Trophoblast cell (in vitro differentiated cells and primary cell): ENCODE measurements at regions not wholly inside any gene's neighbourhood (a gene's known extent, or its start where the extent isn't known, plus 50 kb on each side); places are given as distances from the start of the nearest gene placed in this dataset.

Experiments used
- DNase-seq, 2 donors: peaks; one replicate each; pipeline ENCODE4 v3.0.0-alpha.2; 2016
- H2AFZ ChIP-seq: 2 replicates; pipeline ENCODE4 v1.6.1; 2013; ENCODE audit warnings: low read length, moderate library complexity, mild to moderate bottlenecking; ENCODE audit not compliant: insufficient read depth, poor library complexity
- H2AK5ac ChIP-seq: 2 replicates; pipeline ENCODE4 v1.6.1; 2013; ENCODE audit warnings: mild to moderate bottlenecking, low read length
- H2BK120ac ChIP-seq: 2 replicates; pipeline ENCODE4 v1.6.1; 2013; ENCODE audit warnings: low read length, mild to moderate bottlenecking, moderate library complexity; ENCODE audit not compliant: insufficient read depth, poor library complexity
- H2BK12ac ChIP-seq: 2 replicates; pipeline ENCODE4 v1.6.1; 2013; ENCODE audit warnings: mild to moderate bottlenecking, low read length, moderate library complexity
- H2BK5ac ChIP-seq: 2 replicates; pipeline ENCODE4 v1.6.1; 2013; ENCODE audit warnings: low read length, low read depth, moderate library complexity, mild to moderate bottlenecking; ENCODE audit not compliant: poor library complexity
- H3K14ac ChIP-seq: 2 replicates; pipeline ENCODE4 v1.6.1; 2013; ENCODE audit warnings: mild to moderate bottlenecking, low read length
- H3K18ac ChIP-seq: 2 replicates; pipeline ENCODE4 v1.6.1; 2013; ENCODE audit warnings: mild to moderate bottlenecking, low read length
- H3K23ac ChIP-seq: 2 replicates; pipeline ENCODE4 v1.6.1; 2013; ENCODE audit warnings: low read length
- H3K27ac ChIP-seq: 2 replicates; pipeline ENCODE4 v1.5.1; 2013; ENCODE audit warnings: low read depth, mild to moderate bottlenecking, inconsistent platforms, low read length, moderate library complexity
- H3K27me3 ChIP-seq: 2 replicates; pipeline ENCODE4 v1.6.1; 2013; ENCODE audit warnings: inconsistent platforms, mild to moderate bottlenecking, low read length, moderate library complexity; ENCODE audit not compliant: insufficient read depth
- H3K36me3 ChIP-seq, 2 experiments: 1 replicate in 1 of 2; 2 replicates in 1 of 2; pipeline ENCODE4 v1.6.1; 2013; ENCODE audit warnings: low read length in 2 of 2, mild to moderate bottlenecking in 2 of 2, moderate library complexity in 1 of 2; ENCODE audit not compliant: insufficient read depth in 2 of 2, control insufficient read depth in 1 of 2
- H3K4ac ChIP-seq: 2 replicates; pipeline ENCODE4 v1.6.1; 2013; ENCODE audit warnings: low read depth, mild to moderate bottlenecking, low read length, moderate library complexity
- H3K4me1 ChIP-seq, 2 experiments: 1 replicate in 1 of 2; 2 replicates in 1 of 2; pipeline ENCODE4 v1.6.1; 2013; ENCODE audit warnings: low read length in 2 of 2, mild to moderate bottlenecking in 2 of 2, moderate library complexity in 1 of 2; ENCODE audit not compliant: insufficient read depth in 2 of 2, control insufficient read depth in 1 of 2
- H3K4me2 ChIP-seq: 2 replicates; pipeline ENCODE4 v1.6.1; 2013; ENCODE audit warnings: inconsistent platforms, mild to moderate bottlenecking, low read length, moderate library complexity
- H3K4me3 ChIP-seq: 2 replicates; pipeline ENCODE4 v1.5.1; 2013; ENCODE audit warnings: mild to moderate bottlenecking, low read depth, low read length, inconsistent platforms
- H3K79me1 ChIP-seq: one replicate; pipeline ENCODE4 v1.6.1; 2013; ENCODE audit warnings: low read length
- H3K79me2 ChIP-seq: 2 replicates; pipeline ENCODE4 v1.6.1; 2013; ENCODE audit warnings: low read length, mild to moderate bottlenecking; ENCODE audit not compliant: control insufficient read depth, insufficient read depth, poor library complexity
- H3K9ac ChIP-seq: 2 replicates; pipeline ENCODE4 v1.6.1; 2013; ENCODE audit warnings: mild to moderate bottlenecking, low read length
- H3K9me3 ChIP-seq: 2 replicates; pipeline ENCODE4 v1.6.1; 2013; ENCODE audit warnings: low read depth, mild to moderate bottlenecking, control low read depth, inconsistent platforms, low read length; ENCODE audit not compliant: insufficient read depth
- H4K12ac ChIP-seq: 2 replicates; pipeline ENCODE4 v1.6.1; 2013; ENCODE audit warnings: low read depth, mild to moderate bottlenecking, low read length, moderate library complexity
- H4K8ac ChIP-seq: 2 replicates; pipeline ENCODE4 v1.6.1; 2013; ENCODE audit warnings: low read depth, mild to moderate bottlenecking, low read length, moderate library complexity
- H4K91ac ChIP-seq: one replicate; pipeline ENCODE4 v1.6.1; 2013; ENCODE audit warnings: low read depth, mild to moderate bottlenecking, low read length, moderate library complexity
- WGBS: extraction: QIAGEN DNeasy Blood & Tissue Kit; methylation state at CpG from one replicate; pipeline ENCODE4 v1.1.7; 2013; ENCODE audit warnings: missing lambda C conversion rate; ENCODE audit not compliant: insufficient read length, insufficient coverage; ENCODE audit errors: extremely low coverage; 5-methylcytosine and 5-hydroxymethylcytosine counted together

- no peaks in the 10 kb centered on the region for H3K27me3 ChIP-seq
These were observed 323.3 kb downstream of the AJAP1 start for GRCh38 chr1:4977701-4978100.

DNA sequence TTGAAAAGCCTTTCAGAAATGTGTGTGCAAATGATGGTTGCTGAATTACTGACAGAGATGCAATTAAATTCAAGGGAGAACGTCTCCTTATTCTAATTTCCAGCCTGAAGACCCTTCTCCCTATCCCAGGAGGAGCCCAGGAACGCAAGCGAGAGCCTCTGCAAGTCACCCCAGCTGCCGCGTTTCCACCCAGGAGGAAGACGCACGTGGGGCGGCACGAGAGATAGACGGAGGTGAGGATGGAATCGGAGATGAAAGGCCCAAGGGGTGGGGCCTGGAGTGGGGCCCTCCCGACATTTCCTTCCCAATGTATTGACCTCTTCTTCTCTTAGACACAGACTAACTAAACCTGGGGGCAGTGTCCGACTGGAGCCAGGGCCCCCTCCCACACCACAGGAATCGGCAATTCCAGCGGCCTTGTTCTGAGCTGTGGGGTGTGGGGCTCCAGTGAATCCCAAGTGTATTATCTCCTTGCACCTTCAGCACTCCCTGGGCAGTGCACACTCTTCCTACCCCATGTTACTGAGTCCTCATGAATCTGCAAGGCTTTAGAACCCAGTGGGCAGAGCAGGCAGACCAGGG lies 322.5 kb downstream of the AJAP1 start:
- Histone ChIP-seq H2BK5ac (no peak overlapping the region), H3K9me3 (no peaks in the 10 kb centered on the region), H2BK12ac (no peak overlapping the region), H2AK5ac (no peak overlapping the region), H3K18ac (no peak overlapping the region), H3K79me1 (no peaks in the 10 kb centered on the region), H3K36me3 (no peaks in the 10 kb centered on the region), H3K79me2 (no peaks in the 10 kb centered on the region), H3K9ac (no peak overlapping the region), H3K4me3 (no peak overlapping the region), H3K4me1 (no peaks in the 10 kb centered on the region), H4K8ac (no peak overlapping the region), H2BK120ac (no peak overlapping the region), H3K4me2 (no peak overlapping the region), H3K27ac (no peak overlapping the region), H3K27me3 (no peaks in the 10 kb centered on the region), H4K12ac (no peak overlapping the region), H3K14ac (no peak overlapping the region), H2AFZ (no peak overlapping the region), H4K91ac (no peak overlapping the region), H3K4ac (no peak overlapping the region), H3K23ac (no peak overlapping the region)
- no CpG with 5 or more reads among the region's 15 CpGs for WGBS
- DNase-seq = no peak

More at GRCh38 chr1:4977701-4978100, 323.3 kb downstream of the AJAP1 start:
- Histone ChIP-seq H3K4me1 (no peaks in the 10 kb centered on the region), H3K23ac (no peak overlapping the region), H2AK5ac (no peak overlapping the region), H2AFZ (no peak overlapping the region), H3K79me2 (no peaks in the 10 kb centered on the region), H3K27ac (no peak overlapping the region), H2BK120ac (no peak overlapping the region), H2BK5ac (no peak overlapping the region), H3K4ac (no peak overlapping the region), H3K9me3 (no peaks in the 10 kb centered on the region), H4K8ac (no peak overlapping the region), H4K12ac (no peak overlapping the region), H3K4me2 (no peak overlapping the region), H4K91ac (no peak overlapping the region), H3K4me3 (no peak overlapping the region), H3K79me1 (no peaks in the 10 kb centered on the region), H2BK12ac (no peak overlapping the region), H3K18ac (no peak overlapping the region), H3K14ac (no peak overlapping the region), H3K36me3 (no peaks in the 10 kb centered on the region), H3K9ac (no peak overlapping the region)
- no CpG with 5 or more reads among the region's 11 CpGs for WGBS
- no peak for DNase-seq

DNA sequence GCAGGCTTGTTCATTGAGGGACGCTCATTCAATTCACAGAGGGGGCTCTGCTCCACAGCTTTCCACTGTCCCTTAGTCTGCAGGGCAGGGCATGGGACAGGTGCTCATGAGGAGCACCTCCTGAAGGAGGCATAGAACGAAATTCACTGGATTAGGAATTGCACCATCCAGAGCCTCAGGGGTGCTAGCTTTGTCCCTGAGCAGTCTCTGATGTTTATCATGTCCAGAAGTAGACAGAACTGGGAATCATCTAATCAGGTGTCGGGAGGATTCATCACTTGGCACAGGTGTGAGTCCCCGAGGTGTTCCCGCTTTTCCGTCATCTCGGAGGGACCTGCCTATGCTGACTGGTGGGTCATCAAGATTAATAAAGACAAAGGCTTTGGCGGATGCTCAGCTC lies 321.4 kb downstream of the AJAP1 start:
- Histone ChIP-seq H3K4me2 (no peak overlapping the region), H3K4me1 (no peaks in the 10 kb centered on the region), H3K4ac (no peak overlapping the region), H3K79me1 (no peaks in the 10 kb centered on the region), H3K36me3 (no peaks in the 10 kb centered on the region), H2AFZ (no peak overlapping the region), H3K27ac (no peak overlapping the region), H3K9ac (no peak overlapping the region), H4K8ac (no peak overlapping the region), H3K23ac (no peak overlapping the region), H3K4me3 (no peak overlapping the region), H3K27me3 (no peaks in the 10 kb centered on the region), H2AK5ac (no peak overlapping the region), H3K14ac (no peak overlapping the region), H3K18ac (no peak overlapping the region), H2BK5ac (no peak overlapping the region), H3K9me3 (no peaks in the 10 kb centered on the region), H3K79me2 (no peaks in the 10 kb centered on the region), H2BK12ac (no peak overlapping the region), H4K12ac (no peak overlapping the region), H2BK120ac (no peak overlapping the region), H4K91ac (no peak overlapping the region)
- no peak for DNase-seq
- WGBS = no CpG with 5 or more reads among the region's 8 CpGs

DNA sequence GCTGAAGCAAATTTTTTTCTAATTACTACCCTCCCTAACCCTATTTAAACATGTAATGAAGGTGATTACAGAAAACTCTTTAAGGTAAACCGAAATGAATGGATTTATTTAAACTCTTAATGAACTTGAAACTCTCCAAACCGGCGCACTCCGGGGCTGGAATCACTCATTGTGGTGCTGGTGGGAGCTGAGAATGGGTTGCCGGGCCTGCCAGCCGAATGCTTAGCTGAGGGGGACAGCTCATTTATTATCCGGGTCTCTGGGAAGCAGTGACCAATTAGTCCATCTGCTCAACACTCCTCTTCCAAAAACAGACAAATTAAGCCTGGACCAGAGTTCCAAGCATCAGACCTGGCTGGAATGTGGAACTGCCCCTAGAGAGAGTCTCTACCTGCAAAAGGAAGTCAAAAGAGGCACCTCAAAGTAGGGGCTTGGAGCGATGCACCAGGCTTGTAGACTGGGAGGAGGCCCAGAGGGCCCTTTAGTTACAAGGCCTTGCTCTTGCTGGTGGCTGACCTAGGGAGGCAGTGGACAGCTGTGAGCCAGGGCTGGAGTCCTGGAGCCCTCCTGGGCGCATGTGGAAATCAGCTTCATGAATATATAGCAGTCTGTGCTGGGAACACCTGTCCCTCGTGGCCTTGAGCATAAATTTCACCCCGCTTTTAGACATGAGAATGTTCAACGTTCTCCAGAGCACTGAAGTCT lies 320.7 kb downstream of the AJAP1 start:
- DNase-seq = no peak
- H2AFZ ChIP-seq = no peak overlapping the region
- H3K79me2 ChIP-seq = no peaks in the 10 kb centered on the region
- no peak overlapping the region for H3K27ac ChIP-seq
- no peak overlapping the region for H2BK120ac ChIP-seq
- no peaks in the 10 kb centered on the region for H3K36me3 ChIP-seq
- no peak overlapping the region for H3K4me2 ChIP-seq
- no CpG with 5 or more reads among the region's 12 CpGs for WGBS
- no peak overlapping the region for H2AK5ac ChIP-seq
- no peak overlapping the region for H3K18ac ChIP-seq
- H4K8ac ChIP-seq = no peak overlapping the region
- H2BK12ac ChIP-seq = no peak overlapping the region
- H3K23ac ChIP-seq = no peak overlapping the region
- no peak overlapping the region for H3K9ac ChIP-seq
- H3K27me3 ChIP-seq = no peaks in the 10 kb centered on the region
- no peaks in the 10 kb centered on the region for H3K79me1 ChIP-seq
- no peaks in the 10 kb centered on the region for H3K4me1 ChIP-seq
- no peak overlapping the region for H4K91ac ChIP-seq
- no peak overlapping the region for H3K14ac ChIP-seq
- H3K4me3 ChIP-seq = no peak overlapping the region
- H3K9me3 ChIP-seq = no peaks in the 10 kb centered on the region
- H2BK5ac ChIP-seq = no peak overlapping the region
- H4K12ac ChIP-seq = no peak overlapping the region
- H3K4ac ChIP-seq = no peak overlapping the region
